SK-MEL-5 (cell line): ENCODE measurements at regions not wholly inside any gene's neighbourhood (a gene's known extent, or its start where the extent isn't known, plus 50 kb on each side); places are given as distances from the start of the nearest gene placed in this dataset.
"Not testable (repeated sequence)": the region's sequence is repeated elsewhere in the genome, so short reads cannot be mapped to it uniquely, and the experiment has no call there.

Experiments used
- DNase-seq: peaks from one replicate; pipeline ENCODE4 v3.0.0-alpha.2; 2016; ENCODE audit warnings: low read depth, low spot score
- in situ Hi-C: cut with HindIII; loops from 2 replicates; pipeline ENCODE4 v1.10.0; 2016; ENCODE audit warnings: low sequenced_read_pairs, high pct_unique_total_duplicates, low pct_unique_long_range_greater_than_20kb

DNA sequence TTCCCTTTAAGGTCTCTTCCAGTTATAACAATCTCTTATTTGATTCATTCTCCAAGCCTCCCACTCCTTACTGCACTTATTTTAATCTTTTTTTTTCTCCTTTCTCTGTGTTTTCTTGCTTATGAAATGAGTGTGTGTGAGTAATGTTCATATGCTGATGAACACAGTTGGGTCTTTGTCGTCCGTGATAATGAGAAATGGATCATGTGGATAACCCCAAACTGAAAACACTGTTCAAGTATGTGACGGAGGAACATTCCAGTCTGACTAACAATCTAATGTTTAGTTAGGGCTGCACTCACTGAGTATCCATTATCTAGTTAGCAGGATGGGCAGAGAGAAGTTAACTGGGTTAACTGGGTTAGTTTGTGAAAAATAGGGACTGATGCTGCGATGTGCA, 253.1 kb upstream of the DUSP10 start:
- DNase-seq: peak; percentile 99
- in situ Hi-C loops: no loop called here

DNA sequence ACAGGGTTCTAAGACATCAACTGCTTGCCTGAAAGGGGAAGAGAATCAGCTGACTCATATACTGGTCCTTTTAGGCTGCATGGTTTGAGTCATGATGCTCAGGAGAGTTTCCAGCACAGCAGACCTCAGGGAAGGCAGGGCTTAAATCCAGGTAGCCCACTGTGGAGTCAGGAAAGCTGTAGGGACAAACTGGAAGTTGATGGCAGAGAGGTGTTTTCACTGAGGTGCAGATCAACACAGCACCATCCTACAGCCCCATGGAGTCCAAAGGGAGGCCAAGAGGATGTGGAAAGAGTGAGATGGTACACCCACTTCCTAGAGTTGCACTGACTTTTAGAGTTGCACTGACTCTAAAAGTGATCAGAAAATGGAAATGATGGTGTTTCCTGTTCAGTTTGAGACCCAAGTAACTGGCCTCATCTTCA, 252.4 kb upstream of the DUSP10 start:
- no peak for DNase-seq
- in situ Hi-C loops: no loop called here

DNA sequence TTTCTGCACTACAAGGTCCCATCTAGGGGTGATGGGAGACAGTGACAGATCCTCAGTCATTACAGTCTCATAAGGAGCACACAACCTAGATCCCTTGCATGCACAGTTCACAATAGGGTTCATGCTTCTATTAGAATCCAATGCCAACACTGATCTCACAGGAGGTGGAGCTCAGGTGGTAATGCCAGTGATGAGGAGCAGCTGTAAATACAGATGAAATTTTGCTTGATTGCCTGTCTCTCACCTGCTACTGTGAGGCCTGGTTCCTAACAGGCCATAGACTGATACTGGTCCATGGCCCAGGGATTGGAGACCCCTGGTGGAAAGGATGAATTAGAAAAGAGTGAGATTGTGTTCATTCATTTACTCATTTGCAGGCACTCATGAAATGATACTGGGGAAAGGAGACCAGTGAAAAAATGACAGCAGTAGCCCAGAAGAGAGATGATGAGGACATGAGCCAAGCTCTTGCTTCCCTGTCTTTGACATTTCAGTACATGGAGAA, 251.6 kb upstream of the DUSP10 start:
- in situ Hi-C loops: no loop called here
- peak; percentile 63 for DNase-seq

DNA sequence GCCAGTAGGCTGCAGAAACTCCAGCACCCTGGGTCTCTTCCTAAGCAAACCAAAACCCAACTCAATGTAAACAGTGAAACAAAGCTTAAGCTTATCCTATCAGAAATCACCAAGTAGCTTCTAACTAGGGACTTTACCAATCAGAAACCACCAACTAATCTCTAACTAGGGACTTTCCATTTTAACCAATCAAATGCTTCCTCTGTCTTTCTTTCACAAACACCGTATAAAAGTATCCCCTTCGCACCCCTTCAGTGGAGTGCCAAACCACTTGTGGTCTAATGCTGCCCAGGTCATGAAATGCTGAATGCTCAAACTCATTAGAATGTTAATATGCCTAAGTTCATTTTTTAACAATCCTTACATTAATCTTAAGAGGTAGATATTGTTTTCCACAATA, 250.5 kb upstream of the DUSP10 start:
- in situ Hi-C loops: no loop called here
- no peak for DNase-seq

DNA sequence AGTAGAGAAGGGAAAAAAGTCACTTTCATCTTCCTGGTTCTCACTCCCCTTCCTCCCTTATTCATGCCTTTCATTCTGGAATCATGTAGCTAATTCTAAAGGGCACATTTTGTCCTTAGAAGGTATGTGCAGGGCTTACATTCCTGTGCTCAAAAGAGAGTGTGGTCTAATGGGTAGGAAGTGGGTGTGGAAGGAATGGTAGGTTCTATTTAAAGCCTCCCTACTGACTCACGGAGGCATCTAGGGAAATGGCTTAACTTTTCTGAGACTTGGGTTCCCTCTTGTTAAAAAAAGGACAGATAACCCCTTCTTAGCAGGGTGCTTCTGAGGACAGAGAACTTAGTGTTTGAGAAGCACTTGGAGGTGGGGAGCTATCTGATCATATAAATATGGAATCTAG, 249.3 kb upstream of the DUSP10 start:
- DNase-seq: no peak
- in situ Hi-C loops: no loop called here

DNA sequence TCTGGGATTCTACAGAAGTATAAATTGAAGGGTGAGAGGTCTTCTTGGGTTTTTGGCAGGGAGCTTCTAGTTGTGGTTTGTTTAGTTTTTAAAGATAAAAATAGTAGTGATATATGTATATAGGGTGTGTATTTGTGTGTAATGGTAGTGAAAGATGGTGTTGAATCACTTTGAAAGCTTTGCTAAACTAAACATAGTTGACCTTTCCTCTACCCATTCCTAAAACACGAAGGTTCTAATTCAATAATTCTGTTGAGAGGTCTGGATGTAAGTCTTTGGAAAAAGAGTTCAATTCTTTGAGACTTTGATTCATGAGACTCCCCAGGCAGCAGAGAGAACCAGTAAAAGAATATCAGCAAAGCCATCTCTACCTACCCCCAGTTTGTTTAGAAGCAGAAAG, 247.9 kb upstream of the DUSP10 start:
- DNase-seq: no peak
- in situ Hi-C loops: no loop called here

DNA sequence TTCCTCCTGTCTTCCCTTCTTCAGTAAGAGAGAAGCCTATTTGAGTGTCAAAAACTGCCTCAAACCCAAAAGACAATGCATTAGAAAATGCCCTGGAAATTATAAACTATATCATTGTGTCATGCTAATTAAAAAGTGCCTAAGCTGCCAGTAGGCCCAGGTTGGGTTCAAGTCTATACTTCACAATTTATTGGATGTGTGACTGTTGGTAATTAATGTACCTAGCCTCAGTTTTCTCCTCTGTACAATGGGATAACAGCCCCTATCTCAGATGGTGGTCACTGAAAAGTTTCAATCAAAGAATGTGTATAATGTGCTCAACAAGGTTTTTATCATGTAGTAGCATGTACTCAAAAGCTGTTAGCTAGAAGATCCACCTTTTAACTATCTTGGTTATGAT, 246.9 kb upstream of the DUSP10 start:
- DNase-seq: no peak
- in situ Hi-C loops: no loop called here

DNA sequence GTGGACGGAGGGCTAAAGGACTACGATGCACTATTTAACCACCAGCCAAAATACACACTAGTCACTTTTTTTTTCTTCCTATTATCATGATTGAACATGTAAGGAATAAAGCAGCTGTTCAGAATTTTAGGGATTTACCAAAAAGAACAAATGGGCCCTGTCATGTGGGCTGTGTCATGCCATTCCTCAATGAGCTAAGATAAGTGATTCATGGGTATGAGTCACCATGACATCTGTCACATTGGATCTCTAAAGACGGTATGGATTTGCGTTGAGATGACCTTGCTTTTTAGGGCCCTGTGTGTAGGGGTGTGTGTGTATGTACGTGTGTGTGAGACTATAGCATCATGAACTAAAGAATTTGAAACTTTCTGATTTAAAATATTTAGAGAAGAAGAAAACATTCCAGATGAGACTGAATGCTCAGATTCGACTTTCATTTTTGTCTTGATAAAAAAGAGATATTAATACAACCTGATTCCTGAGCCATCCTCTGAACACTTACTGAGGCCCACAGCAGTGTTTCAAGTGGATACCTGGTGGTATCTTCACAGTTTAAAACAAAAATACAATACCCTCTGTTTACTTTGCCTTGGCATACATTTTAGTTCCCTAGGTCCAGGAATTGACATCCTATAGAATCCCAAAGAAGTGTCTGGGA, 246.1 kb upstream of the DUSP10 start:
- peak; percentile 69 for DNase-seq
- in situ Hi-C loops: no loop called here

DNA sequence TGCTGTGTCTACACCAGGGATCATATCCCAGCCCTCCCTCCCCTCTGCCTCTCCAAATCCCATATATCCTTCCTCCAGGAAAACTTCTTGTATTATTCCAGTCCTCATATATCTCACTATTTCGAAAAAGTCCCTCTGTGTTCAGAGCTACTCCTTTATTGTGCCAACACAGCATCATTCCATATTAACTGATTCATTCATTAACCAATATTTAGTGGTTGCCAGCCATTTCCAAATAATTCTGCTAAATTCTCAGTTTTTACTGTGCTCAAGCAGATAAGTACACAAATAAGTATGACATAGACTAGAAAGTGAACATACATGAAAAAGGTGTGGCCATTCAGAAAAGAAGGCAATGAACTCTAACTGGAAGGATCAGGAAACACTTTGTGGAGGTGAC, 241.6 kb upstream of the DUSP10 start:
- in situ Hi-C loops: no loop called here
- no peak for DNase-seq

DNA sequence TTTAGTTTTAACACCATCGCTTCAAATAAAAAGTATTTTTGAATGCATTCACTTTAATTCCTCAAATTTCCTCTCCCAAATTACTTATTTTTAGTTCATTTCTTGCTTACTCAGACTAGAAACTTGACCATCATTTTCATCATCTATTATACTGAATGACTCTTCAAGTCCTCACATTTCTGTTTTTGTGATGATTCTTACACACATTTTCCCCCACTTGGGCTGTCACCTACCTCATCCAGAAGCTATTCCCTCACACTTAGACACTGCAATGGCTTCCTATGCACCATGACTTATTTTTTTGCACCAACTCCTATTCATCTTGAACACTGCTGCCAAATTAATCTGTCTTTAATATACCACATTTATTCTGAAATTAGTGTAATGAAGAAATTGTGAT, 239.6 kb upstream of the DUSP10 start:
- in situ Hi-C loops: no loop called here
- no peak for DNase-seq

DNA sequence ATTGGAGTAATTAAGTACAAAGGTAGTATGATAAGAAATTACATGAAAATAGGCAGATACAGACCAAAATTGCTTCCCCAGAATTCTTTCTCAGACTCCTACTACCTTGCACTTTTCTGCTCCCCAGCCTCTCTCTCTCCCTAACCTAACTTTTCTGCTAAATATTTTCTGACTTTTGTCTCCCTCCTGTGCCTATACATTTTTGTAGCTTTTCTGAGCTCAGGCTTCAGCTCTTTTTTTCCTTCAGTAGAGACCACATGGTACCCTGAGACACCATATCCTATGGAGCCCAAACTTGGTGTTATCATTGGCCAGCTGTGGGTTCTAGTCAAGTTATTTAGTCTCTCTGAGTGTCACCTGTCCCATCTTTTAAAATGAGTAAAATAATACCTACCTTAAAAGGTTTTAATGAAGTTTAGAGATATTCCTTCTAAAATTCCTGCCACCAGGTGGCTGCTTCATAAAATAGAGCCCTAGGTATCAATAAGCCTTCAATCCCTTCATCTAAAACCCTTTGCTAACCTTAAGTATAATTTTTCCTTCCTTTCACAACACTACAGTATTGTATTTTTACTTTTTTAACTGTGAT, 237.6 kb upstream of the DUSP10 start:
- DNase-seq: peak; percentile 55

DNA sequence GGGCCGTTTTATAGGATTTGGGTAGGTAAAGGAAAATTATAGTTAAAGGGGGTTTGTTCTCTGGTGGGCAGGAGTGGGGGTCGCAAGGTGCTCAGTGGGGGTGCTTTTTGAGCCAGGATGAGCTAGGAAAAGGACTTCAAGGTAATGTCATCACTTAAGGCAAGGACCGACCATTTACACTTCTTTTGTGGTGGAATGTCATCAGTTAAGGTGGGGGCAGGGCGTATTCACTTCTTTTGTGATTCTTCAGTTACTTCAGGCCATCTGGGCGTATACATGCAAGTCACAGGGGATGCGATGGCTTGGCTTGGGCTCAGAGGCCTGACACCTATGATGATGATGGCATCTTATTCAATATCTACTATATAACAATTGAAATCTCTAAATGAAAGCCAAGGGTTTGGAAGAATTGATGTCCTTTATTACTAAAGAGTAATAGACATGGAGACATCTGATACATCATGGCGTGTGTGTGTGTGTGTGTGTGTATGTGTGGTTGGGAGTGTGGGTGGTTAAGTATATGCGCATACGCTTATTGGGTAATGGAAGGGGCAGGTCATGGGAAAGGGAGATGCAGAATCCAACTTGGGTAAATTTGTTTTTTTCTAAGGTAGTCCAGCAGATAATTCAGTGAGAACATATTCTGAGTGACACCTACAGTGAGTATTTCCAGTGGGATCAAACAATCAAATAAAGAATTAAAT, 236.9 kb upstream of the DUSP10 start:
- DNase-seq, in situ Hi-C loops: not testable (repeated sequence)

More for the DNA sequence above, 237.6 kb upstream of the DUSP10 start:
- in situ Hi-C loops: no loop called here

DNA sequence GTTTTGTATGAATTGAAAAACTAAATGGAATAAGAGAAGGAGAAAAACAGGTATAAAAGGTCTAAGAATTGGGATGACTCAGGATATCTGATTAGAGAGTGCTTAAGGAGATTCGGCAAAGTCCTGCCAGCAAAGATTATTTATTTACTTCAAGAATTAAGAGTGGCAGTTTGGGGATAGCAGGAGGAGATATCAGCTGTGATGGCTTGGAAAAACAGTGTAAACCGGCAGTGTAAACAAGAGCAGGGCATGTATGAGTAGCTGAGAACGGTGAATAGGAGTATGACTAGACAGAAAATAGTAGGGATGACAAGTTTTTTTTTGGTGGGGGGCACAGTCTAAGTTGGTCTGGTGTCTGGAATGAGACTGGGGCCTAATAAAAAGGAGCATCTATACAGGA, 231.9 kb upstream of the DUSP10 start:
- DNase-seq, in situ Hi-C loops: not testable (repeated sequence)

DNA sequence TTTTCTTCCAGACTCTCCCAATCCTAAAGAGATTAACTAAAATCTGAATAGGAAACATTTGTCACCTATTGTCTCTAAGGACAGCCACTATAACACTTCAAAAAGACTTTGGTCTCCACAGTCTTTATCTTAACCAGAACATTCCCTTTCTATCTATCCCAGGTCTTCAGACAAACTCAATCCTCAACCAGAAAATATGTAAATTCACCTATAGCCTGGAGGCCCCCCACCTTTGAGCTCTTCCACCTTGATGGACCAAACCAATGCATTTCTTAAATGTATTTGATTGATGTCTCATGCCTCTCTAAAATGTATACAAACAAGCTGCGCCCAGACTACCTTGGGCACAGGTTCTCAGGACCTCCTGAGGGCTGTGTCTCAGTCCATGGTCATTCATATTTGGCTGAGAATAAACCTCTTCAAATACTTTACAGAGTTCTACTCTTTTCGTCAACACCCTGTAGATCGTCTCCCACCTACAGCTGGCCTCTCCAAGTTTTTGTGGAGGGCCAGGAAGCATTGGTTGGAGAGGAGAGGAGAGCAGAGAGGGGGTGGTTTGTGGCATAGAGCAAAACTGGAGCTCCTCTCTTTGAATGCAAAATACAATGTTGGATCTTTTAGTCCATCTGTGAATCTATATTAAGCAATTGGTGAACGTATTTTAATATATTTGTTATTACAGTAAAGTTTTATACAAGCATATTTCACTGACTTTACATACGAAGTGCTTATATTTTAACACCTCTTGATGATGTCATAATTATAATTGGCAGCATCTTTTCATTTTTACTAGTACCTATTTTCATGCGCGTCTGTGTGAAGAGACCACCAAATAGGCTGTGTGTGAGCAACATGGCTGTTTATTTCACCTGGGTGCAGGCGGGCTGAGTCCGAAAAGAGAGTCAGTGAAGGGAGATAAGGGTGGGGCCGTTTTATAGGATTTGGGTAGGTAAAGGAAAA, 230.7 kb upstream of the DUSP10 start:
- DNase-seq: no peak
- in situ Hi-C loops: no loop called here

DNA sequence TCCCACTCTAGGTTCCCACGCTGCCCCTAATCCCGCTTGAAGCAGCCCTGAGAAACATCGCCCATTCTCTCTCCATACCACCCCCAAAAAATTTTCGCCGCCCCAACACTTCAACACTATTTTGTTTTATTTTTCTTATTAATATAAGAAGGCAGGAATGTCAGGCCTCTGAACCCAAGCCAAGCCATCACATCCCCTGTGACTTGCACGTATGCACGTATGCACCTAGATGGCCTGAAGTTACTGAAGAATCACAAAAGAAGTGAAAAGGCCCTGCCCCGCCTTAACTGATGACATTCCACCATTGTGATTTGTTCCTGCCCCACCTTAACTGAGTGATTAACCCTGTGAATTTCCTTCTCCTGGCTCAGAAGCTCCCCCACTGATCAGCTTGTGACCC, 229.1 kb upstream of the DUSP10 start:
- in situ Hi-C loops, DNase-seq: not testable (repeated sequence)

DNA sequence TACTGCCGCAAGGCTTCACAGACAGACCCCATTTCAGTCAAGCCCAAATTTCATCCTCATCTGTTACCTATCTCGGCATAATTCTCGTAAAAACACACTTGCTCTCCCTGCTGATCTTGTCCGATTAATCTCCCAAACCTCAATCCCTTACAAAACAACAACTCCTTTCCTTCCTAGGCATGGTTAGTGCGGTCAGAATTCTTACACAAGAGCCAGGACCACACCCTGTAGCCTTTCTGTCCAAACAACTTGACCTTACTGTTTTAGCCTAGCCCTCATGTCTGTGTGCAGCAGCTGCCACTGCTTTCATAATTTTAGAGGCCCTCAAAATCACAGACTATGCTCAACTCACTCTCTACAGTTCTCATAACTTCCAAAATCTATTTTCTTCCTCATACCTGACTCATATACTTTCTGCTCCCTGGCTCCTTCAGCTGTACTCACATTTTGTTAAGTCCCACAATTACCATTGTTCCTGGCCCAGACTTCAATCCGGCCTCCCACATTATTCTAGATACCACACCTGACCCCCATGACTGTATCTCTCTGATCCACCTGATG, 227.5 kb upstream of the DUSP10 start:
- in situ Hi-C loops, DNase-seq: not testable (repeated sequence)

DNA sequence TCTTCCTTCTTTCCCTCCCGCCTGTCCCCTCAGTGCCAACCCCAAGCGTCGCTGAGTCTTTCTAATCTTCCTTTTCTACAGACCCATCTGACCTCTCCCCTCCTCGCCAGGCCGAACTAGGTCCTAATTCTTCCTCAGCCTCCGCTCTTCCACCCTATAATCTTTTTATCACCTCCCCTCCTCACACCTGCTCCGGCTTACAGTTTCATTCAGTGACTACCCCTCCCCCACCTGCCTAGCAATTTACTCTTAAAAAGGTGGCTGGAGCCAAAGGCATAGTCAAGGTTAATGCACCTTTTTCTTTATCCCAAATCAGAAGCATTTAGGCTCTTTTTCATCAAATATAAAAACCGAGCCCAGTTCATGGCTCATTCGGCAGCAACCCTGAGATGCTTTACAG, 225.6 kb upstream of the DUSP10 start:
- DNase-seq, in situ Hi-C loops: not testable (repeated sequence)
